NB4 (cell line): ENCODE measurements at regions not wholly inside any gene's neighbourhood (a gene's known extent, or its start where the extent isn't known, plus 50 kb on each side); places are given as distances from the start of the nearest gene placed in this dataset.

Source experiments
- DNase-seq: peaks from one replicate; pipeline ENCODE4 v3.0.0; 2010; ENCODE audit warnings: low read depth
- H3K4me3 ChIP-seq: one replicate; pipeline ENCODE4 v1.5.1; 2011; ENCODE audit warnings: mild to moderate bottlenecking, low read depth, low read length, moderate library complexity
- CTCF ChIP-seq: IDR thresholded peaks from one replicate; pipeline ENCODE4 v1.5.1; 2012; ENCODE audit warnings: low read depth, low read length
- MAX ChIP-seq: IDR thresholded peaks from 2 replicates; pipeline ENCODE4 v1.6.1; 2011; ENCODE audit warnings: low read depth, low read length
- MYC ChIP-seq: IDR thresholded peaks from 2 replicates; pipeline ENCODE4 v1.6.1; 2011; ENCODE audit warnings: low read depth, low read length
- POLR2A ChIP-seq: IDR thresholded peaks from 2 replicates; pipeline ENCODE4 v1.6.1; 2011; ENCODE audit warnings: mild to moderate bottlenecking; ENCODE audit not compliant: insufficient read length; ENCODE audit errors: extremely low read depth

- no peak for DNase-seq
- TF ChIP-seq CTCF (no peak), MYC (no peak), POLR2A (no peak), MAX (no peak)
- no peak overlapping the region for H3K4me3 ChIP-seq
Observed at GRCh38 chr3:45306406-45307008, 80.4 kb upstream of the TMEM158 start.

GRCh38 chr3:45309876-45310275 lies 78.5 kb upstream of the LARS2 start:
- no peak for DNase-seq
- no peak for TF ChIP-seq POLR2A
- TF ChIP-seq CTCF, result no peak
- no peak for TF ChIP-seq MAX
- no peak for TF ChIP-seq MYC
- no peak overlapping the region for H3K4me3 ChIP-seq

GRCh38 chr3:45311327-45311726 lies 77.0 kb upstream of the LARS2 start:
- DNase-seq, result no peak
- H3K4me3 ChIP-seq, result no peak overlapping the region
- TF ChIP-seq POLR2A (no peak), MYC (no peak), CTCF (no peak), MAX (no peak)

GRCh38 chr3:45311953-45312801 lies 76.2 kb upstream of the LARS2 start:
- H3K4me3 ChIP-seq, result no peak overlapping the region
- DNase-seq, result no peak
- no peak for TF ChIP-seq CTCF
- no peak for TF ChIP-seq POLR2A
- TF ChIP-seq MYC, result no peak
- no peak for TF ChIP-seq MAX

- H3K4me3 ChIP-seq, result no peak overlapping the region
- DNase-seq, result no peak
- TF ChIP-seq MAX (no peak), CTCF (no peak), POLR2A (no peak), MYC (no peak)
Observed at GRCh38 chr3:45312836-45313493, 75.4 kb upstream of the LARS2 start.
